NT2/D1 (cell line): ENCODE measurements at regions not wholly inside any gene's neighbourhood (a gene's known extent, or its start where the extent isn't known, plus 50 kb on each side); places are given as distances from the start of the nearest gene placed in this dataset.

Source experiments
- DNase-seq: peaks from one replicate; pipeline ENCODE4 v3.0.0-alpha.2; 2011; ENCODE audit warnings: low read depth, low spot score
- H3K27me3 ChIP-seq: 2 replicates; pipeline ENCODE4 v1.6.0; 2011; ENCODE audit warnings: mild to moderate bottlenecking; ENCODE audit not compliant: insufficient read length, insufficient read depth
- H3K36me3 ChIP-seq: 2 replicates; pipeline ENCODE4 v1.6.1; 2011; ENCODE audit warnings: mild to moderate bottlenecking, low read length, mixed read lengths; ENCODE audit not compliant: insufficient read depth, insufficient read length
- H3K4me1 ChIP-seq: 2 replicates; pipeline ENCODE4 v1.5.1; 2011; ENCODE audit not compliant: insufficient read depth, insufficient read length
- H3K4me3 ChIP-seq: 2 replicates; pipeline ENCODE4 v1.5.1; 2011; ENCODE audit warnings: low read depth; ENCODE audit not compliant: insufficient read length
- H3K9ac ChIP-seq: 2 replicates; pipeline ENCODE4 v1.6.0; 2011; ENCODE audit warnings: low read depth; ENCODE audit not compliant: insufficient read length
- H3K9me3 ChIP-seq: 2 replicates; pipeline ENCODE4 v1.5.1; 2011; ENCODE audit warnings: mild to moderate bottlenecking, low read length; ENCODE audit not compliant: insufficient read depth
- SUZ12 ChIP-seq: IDR thresholded peaks from 2 replicates; pipeline ENCODE4 v1.6.1; 2011; ENCODE audit not compliant: insufficient read length, insufficient read depth; ENCODE audit errors: extremely low read depth
- YY1 ChIP-seq: IDR thresholded peaks from 2 replicates; pipeline ENCODE4 v1.6.1; 2011; ENCODE audit not compliant: insufficient read length, insufficient read depth
- ZNF274 ChIP-seq: IDR thresholded peaks from 2 replicates; pipeline ENCODE4 v1.6.1; 2011; ENCODE audit warnings: mild to moderate bottlenecking, low read depth, low read length

GRCh38 chr10:123538401-123539320 lies 127.5 kb upstream of the GPR26 start:
- H3K4me3 ChIP-seq: no peak overlapping the region
- no peaks in the 10 kb centered on the region for H3K9me3 ChIP-seq
- no peak overlapping the region for H3K9ac ChIP-seq
- no peaks in the 10 kb centered on the region for H3K27me3 ChIP-seq
- TF ChIP-seq SUZ12: no peak
- no peak for TF ChIP-seq YY1
- TF ChIP-seq ZNF274: no peak
- no peaks in the 10 kb centered on the region for H3K4me1 ChIP-seq
- DNase-seq: no peak
- no peaks in the 10 kb centered on the region for H3K36me3 ChIP-seq

- TF ChIP-seq ZNF274 (no peak), YY1 (no peak), SUZ12 (no peak)
- no peaks in the 10 kb centered on the region for H3K9me3 ChIP-seq
- no peak for DNase-seq
- H3K27me3 ChIP-seq: no peaks in the 10 kb centered on the region
- H3K4me1 ChIP-seq: no peaks in the 10 kb centered on the region
- no peaks in the 10 kb centered on the region for H3K36me3 ChIP-seq
- H3K4me3 ChIP-seq: no peak overlapping the region
- no peak overlapping the region for H3K9ac ChIP-seq
Measured at GRCh38 chr10:123544986-123545385, 121.2 kb upstream of the GPR26 start.

GRCh38 chr10:123548770-123549169 lies 117.4 kb upstream of the GPR26 start:
- no peak overlapping the region for H3K9ac ChIP-seq
- TF ChIP-seq YY1 (no peak), ZNF274 (no peak), SUZ12 (no peak)
- DNase-seq: no peak

GRCh38 chr10:123549761-123550454 lies 116.2 kb upstream of the GPR26 start:
- Histone ChIP-seq H3K4me3 (no peak overlapping the region), H3K36me3 (no peaks in the 10 kb centered on the region), H3K4me1 (peaks cover 6% of the 10 kb centered on the region), H3K9me3 (no peaks in the 10 kb centered on the region), H3K9ac (no peak overlapping the region), H3K27me3 (no peaks in the 10 kb centered on the region)
- no peak for DNase-seq
- TF ChIP-seq SUZ12 (no peak), YY1 (no peak), ZNF274 (no peak)

More at GRCh38 chr10:123548770-123549169, 117.4 kb upstream of the GPR26 start:
- Histone ChIP-seq H3K4me3 (no peak overlapping the region), H3K4me1 (peaks cover 6% of the 10 kb centered on the region), H3K9me3 (no peaks in the 10 kb centered on the region), H3K36me3 (no peaks in the 10 kb centered on the region), H3K27me3 (no peaks in the 10 kb centered on the region)

- no peak for TF ChIP-seq SUZ12
- no peak for TF ChIP-seq ZNF274
- no peak for TF ChIP-seq YY1
- H3K4me3 ChIP-seq: no peak overlapping the region
- no peak overlapping the region for H3K9ac ChIP-seq
- no peaks in the 10 kb centered on the region for H3K9me3 ChIP-seq
- no peak for DNase-seq
- H3K36me3 ChIP-seq: no peaks in the 10 kb centered on the region
- H3K4me1 ChIP-seq: peaks cover 6% of the 10 kb centered on the region
- peaks cover 1% of the 10 kb centered on the region for H3K27me3 ChIP-seq
Measured at GRCh38 chr10:123550675-123551096, 115.5 kb upstream of the GPR26 start.

- peaks cover 4% of the 10 kb centered on the region for H3K27me3 ChIP-seq
- TF ChIP-seq SUZ12 (no peak), YY1 (no peak), ZNF274 (no peak)
- peaks cover 6% of the 10 kb centered on the region for H3K4me1 ChIP-seq
Measured at GRCh38 chr10:123551259-123551658, 114.9 kb upstream of the GPR26 start.

GRCh38 chr10:123552760-123553554 lies 113.2 kb upstream of the GPR26 start:
- DNase-seq: no peak
- H3K4me3 ChIP-seq: no peak overlapping the region
- no peak overlapping the region for H3K9ac ChIP-seq
- H3K9me3 ChIP-seq: no peaks in the 10 kb centered on the region
- H3K36me3 ChIP-seq: no peaks in the 10 kb centered on the region
- H3K4me1 ChIP-seq: peaks cover 6% of the 10 kb centered on the region
- H3K27me3 ChIP-seq: peaks cover 4% of the 10 kb centered on the region
- no peak for TF ChIP-seq SUZ12
- TF ChIP-seq ZNF274: no peak
- no peak for TF ChIP-seq YY1

More at GRCh38 chr10:123551259-123551658, 114.9 kb upstream of the GPR26 start:
- no peak for DNase-seq
- Histone ChIP-seq H3K9me3 (no peaks in the 10 kb centered on the region), H3K4me3 (no peak overlapping the region), H3K36me3 (no peaks in the 10 kb centered on the region), H3K9ac (no peak overlapping the region)
